ENCODE measurements at regions not wholly inside any gene's neighbourhood (a gene's known extent, or its start where the extent isn't known, plus 50 kb on each side); places are given as distances from the start of the nearest gene placed in this dataset.

DNA sequence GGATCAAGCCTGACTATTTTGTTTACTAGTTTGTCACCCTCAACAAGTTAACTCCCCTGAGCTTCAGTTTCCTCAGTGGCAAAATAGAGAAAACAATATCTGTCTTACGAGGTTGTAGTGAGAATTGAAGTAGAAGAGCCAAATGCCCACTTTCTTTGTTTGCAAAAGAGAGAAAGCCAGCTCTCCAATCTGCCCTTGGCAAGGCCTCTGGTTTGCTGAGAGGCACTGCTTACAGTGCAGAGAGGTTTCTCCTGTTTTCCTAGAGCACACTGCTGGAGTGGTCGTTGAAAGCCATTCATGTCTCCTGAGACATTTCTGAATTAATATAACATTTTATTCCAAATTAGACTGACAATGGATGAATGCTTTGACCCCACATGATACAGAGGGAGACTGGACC lies 260.5 kb upstream of the IGF1R start:
- TF ChIP-seq, protein P1, sequence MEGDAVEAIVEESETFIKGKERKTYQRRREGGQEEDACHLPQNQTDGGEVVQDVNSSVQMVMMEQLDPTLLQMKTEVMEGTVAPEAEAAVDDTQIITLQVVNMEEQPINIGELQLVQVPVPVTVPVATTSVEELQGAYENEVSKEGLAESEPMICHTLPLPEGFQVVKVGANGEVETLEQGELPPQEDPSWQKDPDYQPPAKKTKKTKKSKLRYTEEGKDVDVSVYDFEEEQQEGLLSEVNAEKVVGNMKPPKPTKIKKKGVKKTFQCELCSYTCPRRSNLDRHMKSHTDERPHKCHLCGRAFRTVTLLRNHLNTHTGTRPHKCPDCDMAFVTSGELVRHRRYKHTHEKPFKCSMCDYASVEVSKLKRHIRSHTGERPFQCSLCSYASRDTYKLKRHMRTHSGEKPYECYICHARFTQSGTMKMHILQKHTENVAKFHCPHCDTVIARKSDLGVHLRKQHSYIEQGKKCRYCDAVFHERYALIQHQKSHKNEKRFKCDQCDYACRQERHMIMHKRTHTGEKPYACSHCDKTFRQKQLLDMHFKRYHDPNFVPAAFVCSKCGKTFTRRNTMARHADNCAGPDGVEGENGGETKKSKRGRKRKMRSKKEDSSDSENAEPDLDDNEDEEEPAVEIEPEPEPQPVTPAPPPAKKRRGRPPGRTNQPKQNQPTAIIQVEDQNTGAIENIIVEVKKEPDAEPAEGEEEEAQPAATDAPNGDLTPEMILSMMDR (IDR thresholded peaks at IDR 0.05; ENCODE audit: insufficient read depth, low read depth, low read length), result no peak
- no peak for TF ChIP-seq EZH2 (IDR thresholded peaks at IDR 0.05; ENCODE audit: insufficient read depth, low read length)
